OCI-LY7 (cell line): ENCODE measurements at regions not wholly inside any gene's neighbourhood (a gene's known extent, or its start where the extent isn't known, plus 50 kb on each side); places are given as distances from the start of the nearest gene placed in this dataset.

Source experiments
- BruUV-seq: library from RNA; stranded (reverse); fragments of 400-500 nt; replicated peaks from 2 replicates; lab custom pipeline; 2021; lab: Mats Ljungman, UMichigan
- CTCF ChIA-PET: fragments of 300-600 bp; sonication (Branson Sonifier 250); formaldehyde crosslinking; loops from one replicate; lab custom pipeline; 2022; ENCODE audit warnings: antibody characterized with exemption; ENCODE audit not compliant: unreplicated experiment; lab: Charles Lee
- POLR2A ChIA-PET: fragments of 300-600 bp; sonication (Branson Sonifier 250); formaldehyde crosslinking; loops from one replicate; lab custom pipeline; 2022; ENCODE audit warnings: antibody characterized with exemption; lab: Charles Lee
- DNase-seq: peaks from one replicate; pipeline ENCODE4 v3.0.0-alpha.2; 2015; ENCODE audit warnings: low spot score
- H2AFZ ChIP-seq: fragments of 200-600 bp; sonication (generic), shearing (Covaris generic); 2 replicates; pipeline ENCODE4 v1.6.1; 2014; ENCODE audit warnings: mild to moderate bottlenecking, antibody characterized with exemption, low read length, moderate library complexity
- H3K27ac ChIP-seq: fragments of 200-600 bp; sonication (generic); 2 replicates; pipeline ENCODE4 v1.5.1; 2014; ENCODE audit warnings: mixed run types, low read depth, mild to moderate bottlenecking, moderate library complexity, low read length, inconsistent platforms; ENCODE audit not compliant: poor library complexity, severe bottlenecking
- H3K36me3 ChIP-seq: fragments of 200-600 bp; sonication (generic); 2 replicates; pipeline ENCODE4 v1.6.1; 2014; ENCODE audit warnings: mild to moderate bottlenecking, antibody characterized with exemption, low read length, moderate library complexity, mixed read lengths; ENCODE audit not compliant: insufficient read depth
- H3K4me1 ChIP-seq: fragments of 200-600 bp; sonication (generic); 2 replicates; pipeline ENCODE4 v1.5.1; 2014; ENCODE audit warnings: mild to moderate bottlenecking, low read length; ENCODE audit not compliant: insufficient read depth, poor library complexity, severe bottlenecking
- H3K4me2 ChIP-seq: fragments of 200-600 bp; sonication (generic); 2 replicates; pipeline ENCODE4 v1.6.1; 2014; ENCODE audit warnings: mild to moderate bottlenecking, low read length
- H3K4me3 ChIP-seq: fragments of 200-600 bp; sonication (generic); 2 replicates; pipeline ENCODE4 v1.5.1; 2014; ENCODE audit warnings: mild to moderate bottlenecking, low read depth, low read length; ENCODE audit not compliant: poor library complexity, severe bottlenecking
- H3K79me2 ChIP-seq: fragments of 200-600 bp; sonication (generic); 2 replicates; pipeline ENCODE4 v1.6.1; 2016; ENCODE audit warnings: low read depth, mild to moderate bottlenecking, low read length, moderate library complexity, mixed read lengths; ENCODE audit not compliant: insufficient read depth
- H3K9me2 ChIP-seq: fragments of 200-600 bp; sonication (generic); 2 replicates; pipeline ENCODE4 v1.6.1; 2016; ENCODE audit warnings: mild to moderate bottlenecking, low read length, mixed read lengths; ENCODE audit not compliant: insufficient read depth
- H3K9me3 ChIP-seq: fragments of 200-600 bp; sonication (generic); 2 replicates; pipeline ENCODE4 v1.6.1; 2014; ENCODE audit warnings: mild to moderate bottlenecking, mixed run types, low read length, mixed read lengths
- H4K20me1 ChIP-seq: fragments of 200-600 bp; sonication (generic); 2 replicates; pipeline ENCODE4 v1.6.1; 2014; ENCODE audit warnings: mild to moderate bottlenecking, antibody characterized with exemption, low read length, moderate library complexity, mixed read lengths; ENCODE audit not compliant: insufficient read depth
- CTCF ChIP-seq: fragments of 200-600 bp; sonication (generic); conservative IDR thresholded peaks from 2 replicates; pipeline ENCODE4 v1.5.1; 2014; ENCODE audit warnings: mild to moderate bottlenecking, antibody characterized with exemption, low read length, moderate library complexity, mixed read lengths
- EZH2phosphoT487 ChIP-seq: fragments of 200-600 bp; sonication (generic); IDR thresholded peaks from 2 replicates; pipeline ENCODE4 v1.6.1; 2018; ENCODE audit warnings: low read depth, borderline replicate concordance, mild to moderate bottlenecking, mixed run types, antibody characterized with exemption, low read length, moderate library complexity, mixed read lengths
- intact Hi-C: fragments of 100-400 bp; cut with micrococcal nuclease; formaldehyde crosslinking; loops from one replicate; pipeline ENCODE4 v1.10.0; 2022; ENCODE audit not compliant: unreplicated experiment

GRCh38 chr19:28009696-28010095 is 1203.3 kb downstream of the UQCRFS1 start:
- POLR2A ChIA-PET: no interaction called here
- TF ChIP-seq CTCF: no peak
- TF ChIP-seq EZH2phosphoT487: no peak
- H3K4me1 ChIP-seq: no peaks in the 10 kb centered on the region
- intact Hi-C loops: no loop called here
- H3K4me2 ChIP-seq: no peak overlapping the region
- H3K36me3 ChIP-seq: no peaks in the 10 kb centered on the region
- CTCF ChIA-PET: no interaction called here
- no peaks in the 10 kb centered on the region for H3K79me2 ChIP-seq
- H4K20me1 ChIP-seq: no peaks in the 10 kb centered on the region
- H2AFZ ChIP-seq: no peak overlapping the region
- no peak for DNase-seq
- no TSS peak for BruUV-seq
- H3K4me3 ChIP-seq: no peak overlapping the region
- no peaks in the 10 kb centered on the region for H3K9me2 ChIP-seq
- no peak overlapping the region for H3K27ac ChIP-seq
- H3K9me3 ChIP-seq: no peaks in the 10 kb centered on the region

- H3K9me2 ChIP-seq: no peaks in the 10 kb centered on the region
- no peaks in the 10 kb centered on the region for H3K4me1 ChIP-seq
- H2AFZ ChIP-seq: no peak overlapping the region
- BruUV-seq: no TSS peak
- no peak overlapping the region for H3K4me3 ChIP-seq
- H3K79me2 ChIP-seq: no peaks in the 10 kb centered on the region
- no peak for DNase-seq
- H3K27ac ChIP-seq: no peak overlapping the region
- H3K4me2 ChIP-seq: no peak overlapping the region
- CTCF ChIA-PET: no interaction called here
- H3K36me3 ChIP-seq: no peaks in the 10 kb centered on the region
- POLR2A ChIA-PET: no interaction called here
- no peaks in the 10 kb centered on the region for H4K20me1 ChIP-seq
- intact Hi-C loops: no loop called here
- no peaks in the 10 kb centered on the region for H3K9me3 ChIP-seq
- TF ChIP-seq EZH2phosphoT487: no peak
- no peak for TF ChIP-seq CTCF
Measured at GRCh38 chr19:28008695-28009094, 1204.3 kb downstream of the UQCRFS1 start.

GRCh38 chr19:28003543-28003942 is 1209.4 kb downstream of the UQCRFS1 start:
- CTCF ChIA-PET: no interaction called here
- TF ChIP-seq CTCF (no peak), EZH2phosphoT487 (no peak)
- H3K27ac ChIP-seq: no peak overlapping the region

More at GRCh38 chr19:28003543-28003942, 1209.4 kb downstream of the UQCRFS1 start:
- no peaks in the 10 kb centered on the region for H3K4me1 ChIP-seq
- H3K36me3 ChIP-seq: no peaks in the 10 kb centered on the region
- no TSS peak for BruUV-seq
- no peak overlapping the region for H3K4me3 ChIP-seq
- H2AFZ ChIP-seq: no peak overlapping the region
- no peak overlapping the region for H3K4me2 ChIP-seq
- no peaks in the 10 kb centered on the region for H4K20me1 ChIP-seq
- DNase-seq: no peak
- POLR2A ChIA-PET: interaction anchor here (1.3 kb wide), 1 partner anchor 22 kb away, joined by 3 read pairs; no protein-coding TSS in a partner anchor
- no peaks in the 10 kb centered on the region for H3K79me2 ChIP-seq
- H3K9me3 ChIP-seq: no peaks in the 10 kb centered on the region
- no peaks in the 10 kb centered on the region; the same call in 1 of the 2 replicates for H3K9me2 ChIP-seq
- intact Hi-C loops: no loop called here
